Panc1 (cell line): ENCODE measurements at regions not wholly inside any gene's neighbourhood (a gene's known extent, or its start where the extent isn't known, plus 50 kb on each side); places are given as distances from the start of the nearest gene placed in this dataset.

ENCODE experiments used
- POLR2AphosphoS5 ChIP-seq: IDR thresholded peaks from 2 replicates; pipeline ENCODE4 v1.6.1; 2012; ENCODE audit warnings: mild to moderate bottlenecking, low read depth, low read length, moderate library complexity
- SIN3A ChIP-seq: IDR thresholded peaks from 2 replicates; pipeline ENCODE4 v1.6.1; 2012; ENCODE audit warnings: low read depth, mild to moderate bottlenecking, low read length, moderate library complexity, borderline replicate concordance; ENCODE audit not compliant: insufficient read depth
- TCF7L2 ChIP-seq: IDR thresholded peaks from 2 replicates; pipeline ENCODE4 v1.6.1; 2011; ENCODE audit warnings: mild to moderate bottlenecking, low read depth, low read length, inconsistent platforms
- TF ChIP-seq, protein P1 (sequence below): fragments of 450-650 bp; IDR thresholded peaks from 2 replicates; pipeline ENCODE4 v1.5.1; 2017; ENCODE audit warnings: mild to moderate bottlenecking
- TF ChIP-seq, protein P2 (sequence below), 2 experiments: IDR thresholded peaks; 2 replicates each; pipeline ENCODE4 v1.6.1; 2011 to 2012; ENCODE audit warnings: low read depth in 2 of 2, control low read depth in 1 of 2, low read length in 1 of 2, mild to moderate bottlenecking in 1 of 2, moderate library complexity in 1 of 2; ENCODE audit not compliant: insufficient read depth in 1 of 2

DNA sequence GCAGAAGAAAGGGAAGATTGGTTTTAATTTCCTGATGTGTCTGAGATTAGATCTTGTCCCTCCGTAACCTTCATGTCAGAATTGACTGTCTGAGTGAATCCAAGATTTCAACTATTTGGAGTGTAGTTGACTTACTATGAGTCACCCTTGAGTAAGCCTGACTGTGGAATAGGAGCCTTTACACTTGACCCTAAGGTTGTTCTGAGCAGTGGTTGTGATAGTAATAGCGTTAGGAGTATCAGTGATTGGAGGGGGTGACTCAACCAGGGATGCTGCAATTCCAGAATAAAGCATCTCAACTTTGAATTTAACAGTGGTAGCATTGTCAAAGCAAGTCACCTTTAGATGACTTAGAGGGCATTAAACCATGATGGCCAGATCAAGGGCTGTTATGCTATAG, 979.5 kb upstream of the FAM98A start:
- TF ChIP-seq, protein P1, sequence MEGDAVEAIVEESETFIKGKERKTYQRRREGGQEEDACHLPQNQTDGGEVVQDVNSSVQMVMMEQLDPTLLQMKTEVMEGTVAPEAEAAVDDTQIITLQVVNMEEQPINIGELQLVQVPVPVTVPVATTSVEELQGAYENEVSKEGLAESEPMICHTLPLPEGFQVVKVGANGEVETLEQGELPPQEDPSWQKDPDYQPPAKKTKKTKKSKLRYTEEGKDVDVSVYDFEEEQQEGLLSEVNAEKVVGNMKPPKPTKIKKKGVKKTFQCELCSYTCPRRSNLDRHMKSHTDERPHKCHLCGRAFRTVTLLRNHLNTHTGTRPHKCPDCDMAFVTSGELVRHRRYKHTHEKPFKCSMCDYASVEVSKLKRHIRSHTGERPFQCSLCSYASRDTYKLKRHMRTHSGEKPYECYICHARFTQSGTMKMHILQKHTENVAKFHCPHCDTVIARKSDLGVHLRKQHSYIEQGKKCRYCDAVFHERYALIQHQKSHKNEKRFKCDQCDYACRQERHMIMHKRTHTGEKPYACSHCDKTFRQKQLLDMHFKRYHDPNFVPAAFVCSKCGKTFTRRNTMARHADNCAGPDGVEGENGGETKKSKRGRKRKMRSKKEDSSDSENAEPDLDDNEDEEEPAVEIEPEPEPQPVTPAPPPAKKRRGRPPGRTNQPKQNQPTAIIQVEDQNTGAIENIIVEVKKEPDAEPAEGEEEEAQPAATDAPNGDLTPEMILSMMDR: no peak
- TF ChIP-seq POLR2AphosphoS5 (no peak), SIN3A (no peak), TCF7L2 (no peak)
- TF ChIP-seq, protein P2, sequence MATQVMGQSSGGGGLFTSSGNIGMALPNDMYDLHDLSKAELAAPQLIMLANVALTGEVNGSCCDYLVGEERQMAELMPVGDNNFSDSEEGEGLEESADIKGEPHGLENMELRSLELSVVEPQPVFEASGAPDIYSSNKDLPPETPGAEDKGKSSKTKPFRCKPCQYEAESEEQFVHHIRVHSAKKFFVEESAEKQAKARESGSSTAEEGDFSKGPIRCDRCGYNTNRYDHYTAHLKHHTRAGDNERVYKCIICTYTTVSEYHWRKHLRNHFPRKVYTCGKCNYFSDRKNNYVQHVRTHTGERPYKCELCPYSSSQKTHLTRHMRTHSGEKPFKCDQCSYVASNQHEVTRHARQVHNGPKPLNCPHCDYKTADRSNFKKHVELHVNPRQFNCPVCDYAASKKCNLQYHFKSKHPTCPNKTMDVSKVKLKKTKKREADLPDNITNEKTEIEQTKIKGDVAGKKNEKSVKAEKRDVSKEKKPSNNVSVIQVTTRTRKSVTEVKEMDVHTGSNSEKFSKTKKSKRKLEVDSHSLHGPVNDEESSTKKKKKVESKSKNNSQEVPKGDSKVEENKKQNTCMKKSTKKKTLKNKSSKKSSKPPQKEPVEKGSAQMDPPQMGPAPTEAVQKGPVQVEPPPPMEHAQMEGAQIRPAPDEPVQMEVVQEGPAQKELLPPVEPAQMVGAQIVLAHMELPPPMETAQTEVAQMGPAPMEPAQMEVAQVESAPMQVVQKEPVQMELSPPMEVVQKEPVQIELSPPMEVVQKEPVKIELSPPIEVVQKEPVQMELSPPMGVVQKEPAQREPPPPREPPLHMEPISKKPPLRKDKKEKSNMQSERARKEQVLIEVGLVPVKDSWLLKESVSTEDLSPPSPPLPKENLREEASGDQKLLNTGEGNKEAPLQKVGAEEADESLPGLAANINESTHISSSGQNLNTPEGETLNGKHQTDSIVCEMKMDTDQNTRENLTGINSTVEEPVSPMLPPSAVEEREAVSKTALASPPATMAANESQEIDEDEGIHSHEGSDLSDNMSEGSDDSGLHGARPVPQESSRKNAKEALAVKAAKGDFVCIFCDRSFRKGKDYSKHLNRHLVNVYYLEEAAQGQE (IDR thresholded peaks at IDR 0.05; ENCODE audit: insufficient read depth in 1 of 2, low read depth in 2 of 2, low read length in 1 of 2): no peak
